ENCODE measurements at regions not wholly inside any gene's neighbourhood (a gene's known extent, or its start where the extent isn't known, plus 50 kb on each side); places are given as distances from the start of the nearest gene placed in this dataset.

DNA sequence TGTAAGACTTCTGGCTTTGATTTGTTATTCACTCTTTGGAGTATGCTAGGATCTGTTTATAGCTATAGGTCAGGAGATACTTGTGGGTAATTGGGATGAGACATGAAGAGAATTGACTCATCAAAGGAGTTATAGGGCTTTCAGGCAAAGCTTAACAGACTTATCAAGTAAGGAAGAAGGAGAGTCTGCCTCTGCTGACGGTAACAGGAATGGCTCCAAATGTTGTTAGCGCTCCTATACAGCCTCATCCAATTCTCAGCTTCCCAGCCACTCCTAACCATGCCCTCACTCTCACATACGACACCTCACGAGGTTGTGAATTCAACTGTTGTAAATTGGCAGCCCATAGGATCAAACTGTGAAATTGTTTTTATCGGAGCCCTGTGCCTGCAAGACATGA is 140.5 kb downstream of the KCNA5 start:
- H3K4me3 ChIP-seq, result no peak overlapping the region
- peaks cover 0 to 6% (median 0%) of the 10 kb centered on the region in 4 donors for H3K4me1 ChIP-seq
- intact Hi-C loops (cut with DNase I), result no loop called here
- TF ChIP-seq, protein P1, sequence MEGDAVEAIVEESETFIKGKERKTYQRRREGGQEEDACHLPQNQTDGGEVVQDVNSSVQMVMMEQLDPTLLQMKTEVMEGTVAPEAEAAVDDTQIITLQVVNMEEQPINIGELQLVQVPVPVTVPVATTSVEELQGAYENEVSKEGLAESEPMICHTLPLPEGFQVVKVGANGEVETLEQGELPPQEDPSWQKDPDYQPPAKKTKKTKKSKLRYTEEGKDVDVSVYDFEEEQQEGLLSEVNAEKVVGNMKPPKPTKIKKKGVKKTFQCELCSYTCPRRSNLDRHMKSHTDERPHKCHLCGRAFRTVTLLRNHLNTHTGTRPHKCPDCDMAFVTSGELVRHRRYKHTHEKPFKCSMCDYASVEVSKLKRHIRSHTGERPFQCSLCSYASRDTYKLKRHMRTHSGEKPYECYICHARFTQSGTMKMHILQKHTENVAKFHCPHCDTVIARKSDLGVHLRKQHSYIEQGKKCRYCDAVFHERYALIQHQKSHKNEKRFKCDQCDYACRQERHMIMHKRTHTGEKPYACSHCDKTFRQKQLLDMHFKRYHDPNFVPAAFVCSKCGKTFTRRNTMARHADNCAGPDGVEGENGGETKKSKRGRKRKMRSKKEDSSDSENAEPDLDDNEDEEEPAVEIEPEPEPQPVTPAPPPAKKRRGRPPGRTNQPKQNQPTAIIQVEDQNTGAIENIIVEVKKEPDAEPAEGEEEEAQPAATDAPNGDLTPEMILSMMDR (IDR thresholded peaks at IDR 0.05), result no peak
- TF ChIP-seq POLR2A (IDR thresholded peaks at IDR 0.05; ENCODE audit: low read depth) (no peak), POLR2AphosphoS5 (IDR thresholded peaks at IDR 0.05) (no peak), EP300 (IDR thresholded peaks at IDR 0.05) (no peak)
- H3K36me3 ChIP-seq, result no peaks in the 10 kb centered on the region
- DNase-seq (ENCODE audit: extremely low spot score), result no peak
- 89% methylated on average over 5 of the region's 5 CpGs for WGBS
- peaks cover 0 to 23% (median 0%) of the 10 kb centered on the region in 4 donors for H3K27me3 ChIP-seq
- no peak overlapping the region for H3K27ac ChIP-seq (replicated peaks in 1 of 4)
- no peaks in the 10 kb centered on the region for H3K9me3 ChIP-seq

DNA sequence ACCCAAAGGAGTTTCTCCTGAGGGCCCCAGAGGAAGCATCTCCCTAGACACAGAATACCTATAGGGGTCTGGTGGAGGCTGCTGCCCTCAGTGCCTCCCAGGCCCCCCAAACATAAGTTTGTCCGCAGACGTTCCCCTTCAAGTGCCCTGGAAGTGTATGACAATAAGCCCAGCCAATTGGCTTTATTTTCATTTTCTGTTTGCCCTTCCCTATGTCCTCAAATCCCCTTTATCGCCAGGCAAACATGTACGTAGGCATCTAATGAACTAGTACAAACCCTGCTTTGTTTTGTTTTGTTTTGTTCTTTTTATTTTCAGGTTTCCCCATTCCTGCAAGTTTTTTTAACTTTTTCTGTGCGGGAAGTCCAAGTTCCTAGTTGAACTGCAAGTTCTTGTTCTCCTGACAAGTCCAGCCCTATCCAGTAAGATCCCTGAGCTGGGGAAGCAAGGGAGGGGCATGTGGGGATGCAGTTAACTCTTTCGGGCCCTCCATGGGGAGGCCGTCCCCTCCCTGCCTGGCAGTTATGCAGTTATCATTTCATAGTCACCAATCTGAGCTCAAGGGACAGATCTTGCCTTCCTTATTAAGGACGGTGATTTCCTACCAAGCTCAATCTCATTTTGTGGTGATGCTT is 141.9 kb downstream of the KCNA5 start:
- peaks cover 0 to 6% (median 0%) of the 10 kb centered on the region in 4 donors for H3K4me1 ChIP-seq
- peaks cover 0 to 23% (median 0%) of the 10 kb centered on the region in 4 donors for H3K27me3 ChIP-seq
- intact Hi-C loops (cut with DNase I), result no loop called here
- no peaks in the 10 kb centered on the region for H3K36me3 ChIP-seq
- TF ChIP-seq, protein P1 (IDR thresholded peaks at IDR 0.05), result no peak
- no peak for TF ChIP-seq EP300 (IDR thresholded peaks at IDR 0.05)
- TF ChIP-seq POLR2AphosphoS5 (IDR thresholded peaks at IDR 0.05), result no peak
- TF ChIP-seq POLR2A (IDR thresholded peaks at IDR 0.05; ENCODE audit: low read depth), result no peak
- no peaks in the 10 kb centered on the region for H3K9me3 ChIP-seq
- peak overlapping the region in 3 of 4 donors; percentile 15 to 27 (median 22) for H3K4me3 ChIP-seq
- no peak overlapping the region for H3K27ac ChIP-seq (replicated peaks in 1 of 4)
- 71% methylated on average over 8 of the region's 8 CpGs for WGBS
- no peak for DNase-seq (ENCODE audit: extremely low spot score)

DNA sequence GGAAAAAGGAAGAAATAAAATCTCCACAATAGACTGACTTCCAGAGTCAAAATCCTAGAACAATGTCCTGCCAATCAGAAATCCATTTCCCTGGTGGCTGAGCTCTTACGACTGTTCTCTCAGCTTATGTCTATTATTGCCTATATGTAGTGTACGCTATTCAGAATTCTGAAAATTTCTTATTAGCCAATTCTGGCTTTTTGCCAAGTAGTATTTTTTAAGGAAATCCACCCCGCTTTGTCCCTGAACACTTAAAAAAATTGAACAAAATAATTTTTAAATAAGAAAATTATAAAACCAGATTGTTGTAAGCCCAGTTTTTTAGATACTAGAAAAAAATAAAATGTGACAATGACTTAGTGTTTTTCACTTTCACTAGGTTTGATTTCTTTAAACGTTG is 143.0 kb downstream of the KCNA5 start:
- H3K4me1 ChIP-seq, result peaks cover 0 to 6% (median 0%) of the 10 kb centered on the region in 4 donors
- no peaks in the 10 kb centered on the region for H3K9me3 ChIP-seq
- no peak for DNase-seq (ENCODE audit: extremely low spot score)
- 76% methylated on average over 4 of the region's 4 CpGs for WGBS
- H3K27me3 ChIP-seq, result peaks cover 0 to 23% (median 0%) of the 10 kb centered on the region in 4 donors
- no peaks in the 10 kb centered on the region for H3K36me3 ChIP-seq
- intact Hi-C loops (cut with DNase I), result no loop called here
- H3K4me3 ChIP-seq, result no peak overlapping the region
- TF ChIP-seq EP300 (IDR thresholded peaks at IDR 0.05), result no peak
- TF ChIP-seq, protein P1 (IDR thresholded peaks at IDR 0.05), result no peak
- no peak for TF ChIP-seq POLR2A (IDR thresholded peaks at IDR 0.05; ENCODE audit: low read depth)
- no peak for TF ChIP-seq POLR2AphosphoS5 (IDR thresholded peaks at IDR 0.05)
- no peak overlapping the region for H3K27ac ChIP-seq (replicated peaks in 1 of 4)

DNA sequence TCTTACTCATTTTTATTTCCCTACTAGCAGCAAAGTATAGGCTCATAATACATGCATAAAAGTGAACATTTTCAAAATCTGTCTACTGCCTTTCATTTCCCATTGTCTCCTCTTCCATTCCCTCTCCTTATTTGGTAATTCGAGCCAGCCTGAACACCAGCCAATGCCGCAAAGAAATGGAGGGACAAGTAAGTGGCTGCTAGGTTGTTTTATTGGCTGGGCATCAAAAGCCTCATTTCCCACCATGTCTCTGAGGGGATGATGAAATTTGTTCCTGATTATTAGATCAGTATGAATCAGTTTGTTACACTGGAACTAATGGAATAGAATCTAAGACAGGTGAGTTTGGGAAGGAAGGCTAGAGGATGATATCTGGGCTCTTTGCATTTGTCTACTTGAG is 143.5 kb downstream of the KCNA5 start:
- Histone ChIP-seq H3K27ac (replicated peaks in 1 of 4) (no peak overlapping the region), H3K27me3 (peaks cover 0 to 23% (median 0%) of the 10 kb centered on the region in 4 donors), H3K4me3 (no peak overlapping the region), H3K9me3 (no peaks in the 10 kb centered on the region), H3K36me3 (no peaks in the 10 kb centered on the region), H3K4me1 (peaks cover 0 to 6% (median 0%) of the 10 kb centered on the region in 4 donors)
- no peak for DNase-seq (ENCODE audit: extremely low spot score)
- TF ChIP-seq, protein P1 (IDR thresholded peaks at IDR 0.05), result no peak
- TF ChIP-seq POLR2AphosphoS5 (IDR thresholded peaks at IDR 0.05) (no peak), EP300 (IDR thresholded peaks at IDR 0.05) (no peak), POLR2A (IDR thresholded peaks at IDR 0.05; ENCODE audit: low read depth) (no peak)
- intact Hi-C loops (cut with DNase I), result no loop called here
- 81% methylated on average over 2 of the region's 2 CpGs for WGBS

DNA sequence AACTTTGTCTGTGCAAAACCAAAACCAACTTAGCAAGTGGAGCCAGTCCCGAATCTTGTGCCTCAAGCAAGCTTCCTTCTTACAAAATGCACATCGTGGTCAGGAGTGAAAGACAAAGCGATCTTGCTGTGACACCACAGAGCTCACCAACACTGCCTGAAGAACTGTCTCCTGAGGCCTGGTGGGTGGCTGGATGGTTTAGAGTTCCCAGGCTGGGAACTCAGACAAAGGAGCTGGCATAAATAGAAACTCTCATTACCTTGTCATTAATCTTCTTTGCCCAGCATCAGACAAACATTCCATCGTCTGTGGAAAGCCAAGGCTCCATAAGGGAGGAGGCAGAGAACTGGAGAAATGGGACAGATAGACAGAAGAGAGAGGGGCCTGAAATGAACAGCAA is 144.8 kb downstream of the KCNA5 start:
- no peaks in the 10 kb centered on the region for H3K9me3 ChIP-seq
- intact Hi-C loops (cut with DNase I), result no loop called here
- DNase-seq (ENCODE audit: extremely low spot score), result no peak
- TF ChIP-seq, protein P1 (IDR thresholded peaks at IDR 0.05), result no peak
- TF ChIP-seq EP300 (IDR thresholded peaks at IDR 0.05) (no peak), POLR2A (IDR thresholded peaks at IDR 0.05; ENCODE audit: low read depth) (no peak), POLR2AphosphoS5 (IDR thresholded peaks at IDR 0.05) (no peak)
- H3K36me3 ChIP-seq, result no peaks in the 10 kb centered on the region
- H3K4me1 ChIP-seq, result peaks cover 0 to 6% (median 0%) of the 10 kb centered on the region in 4 donors
- no peak overlapping the region for H3K27ac ChIP-seq (replicated peaks in 1 of 4)
- H3K4me3 ChIP-seq, result no peak overlapping the region
- WGBS, result 45% methylated on average over 4 of the region's 4 CpGs
- peaks cover 0 to 12% (median 0%) of the 10 kb centered on the region in 4 donors for H3K27me3 ChIP-seq

Measured in esophagus muscularis mucosa (tissue), 4 donors.